ENCODE measurements at regions not wholly inside any gene's neighbourhood (a gene's known extent, or its start where the extent isn't known, plus 50 kb on each side); places are given as distances from the start of the nearest gene placed in this dataset.

DNA sequence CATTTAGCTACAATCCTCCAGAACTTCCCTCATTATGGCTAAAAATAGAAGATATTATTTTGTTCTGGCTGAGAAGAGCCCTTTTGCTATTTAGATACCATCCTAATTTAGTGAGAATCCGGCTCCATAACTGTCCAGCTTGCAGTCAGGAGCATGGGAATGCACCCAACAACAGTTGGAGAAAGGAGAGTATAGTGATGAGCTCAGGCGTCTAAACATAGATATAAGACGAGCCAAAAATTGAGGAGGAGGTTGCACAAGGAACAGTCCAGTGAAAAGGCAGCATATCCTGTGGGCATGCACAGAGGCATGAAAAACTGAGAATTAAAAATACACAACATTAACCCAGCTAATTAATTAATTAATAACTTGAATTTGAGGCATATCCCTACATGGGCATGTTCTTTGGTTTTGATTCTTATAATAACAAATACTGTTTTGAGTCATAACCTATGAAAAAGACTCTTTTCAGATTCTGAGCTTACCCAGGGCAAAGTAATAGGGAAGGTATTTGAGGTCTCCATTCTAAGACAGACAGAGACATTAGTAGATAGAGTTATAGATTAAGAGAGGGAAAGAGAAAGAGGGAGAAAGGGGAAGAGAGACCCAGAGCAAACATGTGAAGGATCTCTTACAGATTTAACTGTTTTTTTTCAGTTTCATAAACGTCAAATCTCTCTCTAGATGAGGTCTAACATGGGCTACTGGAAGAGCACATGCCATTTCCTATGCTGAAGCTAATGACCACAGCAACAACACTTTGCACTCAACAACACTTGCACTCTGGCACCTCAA is 311.2 kb downstream of the OSR1 start:
- no peaks in the 10 kb centered on the region for H3K36me3 ChIP-seq
- H3K4me3 ChIP-seq: no peak overlapping the region
- no peaks in the 10 kb centered on the region for H3K9me3 ChIP-seq
- DNase-seq: no peak
- H3K4me1 ChIP-seq: peaks cover 4 to 23% (median 9%) of the 10 kb centered on the region in 4 donors
- ATAC-seq (ENCODE audit: low FRiP score in 2 of 2): peak in 1 of 2 donors; percentile 58
- no peak overlapping the region for H3K27ac ChIP-seq
- no peak for TF ChIP-seq POLR2A (IDR thresholded peaks at IDR 0.05)
- TF ChIP-seq, protein P1, sequence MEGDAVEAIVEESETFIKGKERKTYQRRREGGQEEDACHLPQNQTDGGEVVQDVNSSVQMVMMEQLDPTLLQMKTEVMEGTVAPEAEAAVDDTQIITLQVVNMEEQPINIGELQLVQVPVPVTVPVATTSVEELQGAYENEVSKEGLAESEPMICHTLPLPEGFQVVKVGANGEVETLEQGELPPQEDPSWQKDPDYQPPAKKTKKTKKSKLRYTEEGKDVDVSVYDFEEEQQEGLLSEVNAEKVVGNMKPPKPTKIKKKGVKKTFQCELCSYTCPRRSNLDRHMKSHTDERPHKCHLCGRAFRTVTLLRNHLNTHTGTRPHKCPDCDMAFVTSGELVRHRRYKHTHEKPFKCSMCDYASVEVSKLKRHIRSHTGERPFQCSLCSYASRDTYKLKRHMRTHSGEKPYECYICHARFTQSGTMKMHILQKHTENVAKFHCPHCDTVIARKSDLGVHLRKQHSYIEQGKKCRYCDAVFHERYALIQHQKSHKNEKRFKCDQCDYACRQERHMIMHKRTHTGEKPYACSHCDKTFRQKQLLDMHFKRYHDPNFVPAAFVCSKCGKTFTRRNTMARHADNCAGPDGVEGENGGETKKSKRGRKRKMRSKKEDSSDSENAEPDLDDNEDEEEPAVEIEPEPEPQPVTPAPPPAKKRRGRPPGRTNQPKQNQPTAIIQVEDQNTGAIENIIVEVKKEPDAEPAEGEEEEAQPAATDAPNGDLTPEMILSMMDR (IDR thresholded peaks at IDR 0.05): no peak
- TF ChIP-seq POLR2AphosphoS5 (IDR thresholded peaks at IDR 0.05): no peak
- TF ChIP-seq EP300 (IDR thresholded peaks at IDR 0.05): no peak
- 74% methylated on average over 4 of the region's 4 CpGs for WGBS, 2 donors
- no peaks in the 10 kb centered on the region for H3K27me3 ChIP-seq

DNA sequence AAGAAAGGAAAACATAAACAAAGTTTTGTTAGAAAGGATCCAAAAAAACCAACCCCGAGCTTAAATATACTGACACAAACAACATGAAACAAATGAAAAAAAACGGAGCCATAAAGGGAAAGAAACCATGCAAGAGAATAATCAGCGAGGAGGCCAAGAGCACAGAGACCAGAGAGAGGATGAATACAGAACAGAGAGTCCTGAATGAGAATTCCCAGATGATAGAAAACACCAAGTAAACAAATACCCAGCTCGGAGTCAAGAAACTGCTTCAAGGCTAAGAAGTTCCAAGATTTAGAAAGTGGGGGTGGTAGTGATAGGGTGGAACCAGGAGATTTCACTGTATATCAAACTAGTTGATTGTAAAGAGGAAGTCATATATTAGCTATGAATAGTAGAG is 313.3 kb downstream of the OSR1 start:
- Histone ChIP-seq H3K36me3 (no peaks in the 10 kb centered on the region), H3K9me3 (no peaks in the 10 kb centered on the region), H3K4me1 (peaks cover 4 to 23% (median 9%) of the 10 kb centered on the region in 4 donors), H3K27ac (no peak overlapping the region), H3K27me3 (no peaks in the 10 kb centered on the region), H3K4me3 (no peak overlapping the region)
- 58 to 64% methylated on average over 4 of the region's 4 CpGs for WGBS, 2 donors
- no peak for DNase-seq
- TF ChIP-seq POLR2A (IDR thresholded peaks at IDR 0.05) (no peak), POLR2AphosphoS5 (IDR thresholded peaks at IDR 0.05) (no peak), EP300 (IDR thresholded peaks at IDR 0.05) (no peak)
- TF ChIP-seq, protein P1 (IDR thresholded peaks at IDR 0.05): no peak
- ATAC-seq (ENCODE audit: low FRiP score in 2 of 2): no peak

DNA sequence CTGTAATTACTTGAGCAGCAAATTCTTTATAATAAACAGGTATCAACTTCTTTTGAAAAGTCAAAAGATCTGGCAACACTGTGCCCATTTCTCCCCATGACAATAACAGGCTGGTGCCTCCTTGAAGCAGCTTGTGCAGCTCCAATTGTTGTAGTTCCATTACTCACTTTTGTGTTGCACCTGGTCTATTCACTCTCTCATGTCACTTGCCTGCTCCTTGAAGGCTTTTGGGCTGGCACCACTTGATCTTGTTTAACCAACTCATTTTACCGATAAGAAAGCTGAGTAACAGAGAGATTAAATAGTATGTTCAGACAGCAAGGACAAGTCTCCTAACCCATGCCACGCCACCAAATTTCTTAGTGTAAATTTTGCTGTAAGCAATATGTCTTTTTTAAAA is 314.5 kb downstream of the OSR1 start:
- WGBS, 2 donors: 67 to 72% methylated on average over 2 of the region's 2 CpGs
- Histone ChIP-seq H3K9me3 (no peaks in the 10 kb centered on the region), H3K27me3 (no peaks in the 10 kb centered on the region), H3K27ac (peak overlapping the region in 2 of 4 donors; percentile 10 to 42), H3K4me3 (no peak overlapping the region), H3K36me3 (no peaks in the 10 kb centered on the region), H3K4me1 (peaks cover 2 to 22% (median 9%) of the 10 kb centered on the region in 4 donors)
- DNase-seq: peak in 1 of 2 donors; percentile 60
- peak; percentile 25 to 47 for ATAC-seq (ENCODE audit: low FRiP score in 2 of 2)
- TF ChIP-seq POLR2A (IDR thresholded peaks at IDR 0.05) (no peak), EP300 (IDR thresholded peaks at IDR 0.05) (peak in 1 of 4 donors; percentile 9), POLR2AphosphoS5 (IDR thresholded peaks at IDR 0.05) (no peak)
- TF ChIP-seq, protein P1 (IDR thresholded peaks at IDR 0.05): no peak

DNA sequence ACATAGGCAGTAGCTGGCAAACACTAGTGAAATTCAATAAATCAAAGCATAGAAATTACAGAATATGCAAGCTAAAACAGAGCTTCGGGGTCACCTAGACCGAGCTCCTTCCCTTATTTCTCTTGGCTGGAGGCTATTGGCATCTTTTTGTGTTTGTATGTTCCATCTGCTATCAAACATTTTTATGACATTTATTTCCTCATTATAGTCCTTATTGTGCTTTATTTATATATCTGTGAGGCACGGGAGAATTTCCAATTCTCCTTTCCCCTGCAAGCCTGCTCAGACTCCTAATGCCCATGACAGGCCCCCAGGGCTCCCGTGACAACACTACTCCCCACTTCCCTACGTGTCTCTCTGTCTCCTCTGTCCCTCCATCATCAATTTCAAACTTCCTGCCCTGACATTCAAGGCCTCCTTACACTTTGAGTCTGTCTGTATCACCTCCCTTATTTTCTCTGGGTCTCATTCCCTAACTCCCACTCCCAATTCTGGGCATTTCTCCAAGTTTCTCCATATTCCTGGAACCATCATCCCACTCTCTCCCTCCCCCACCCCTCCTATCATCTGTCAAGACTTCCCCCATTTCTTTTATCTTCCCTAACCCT is 316.9 kb downstream of the OSR1 start:
- Histone ChIP-seq H3K36me3 (no peaks in the 10 kb centered on the region), H3K27ac (no peak overlapping the region), H3K27me3 (no peaks in the 10 kb centered on the region), H3K9me3 (no peaks in the 10 kb centered on the region), H3K4me3 (no peak overlapping the region), H3K4me1 (peaks cover 7 to 26% (median 9%) of the 10 kb centered on the region in 4 donors)
- DNase-seq (no peak), ATAC-seq (ENCODE audit: low FRiP score in 2 of 2) (no peak)
- TF ChIP-seq EP300 (IDR thresholded peaks at IDR 0.05) (no peak), POLR2A (IDR thresholded peaks at IDR 0.05) (no peak), POLR2AphosphoS5 (IDR thresholded peaks at IDR 0.05) (no peak)
- TF ChIP-seq, protein P1 (IDR thresholded peaks at IDR 0.05): no peak
- WGBS, 2 donors: 61 to 75% methylated on average over 5 of the region's 5 CpGs

All from upper lobe of left lung (tissue), 6 donors.